T47D (cell line): ENCODE measurements at regions not wholly inside any gene's neighbourhood (a gene's known extent, or its start where the extent isn't known, plus 50 kb on each side); places are given as distances from the start of the nearest gene placed in this dataset.

ENCODE experiments used
- DNase-seq, 2 experiments: peaks; one replicate each; pipeline versions ENCODE4 v3.0.0 to v3.0.0-alpha.2; 2011 to 2012; ENCODE audit warnings: low read depth in 1 of 2, low spot score in 1 of 2
- JUND ChIP-seq: IDR thresholded peaks from 2 replicates; pipeline ENCODE4 v1.6.1; 2012; ENCODE audit warnings: low read depth
- in situ Hi-C: cut with HindIII; loops from 2 replicates; pipeline ENCODE4 v1.10.0; 2016; ENCODE audit warnings: low sequenced_read_pairs, low pct_unique_long_range_greater_than_20kb

- in situ Hi-C loops, result no loop called here
These were observed 133.6 kb upstream of the MC4R start for GRCh38 chr18:60506190-60506589.

GRCh38 chr18:60506682-60507081 lies 134.1 kb upstream of the MC4R start:
- in situ Hi-C loops, result no loop called here
- TF ChIP-seq JUND, result no peak
- no peak for DNase-seq

More at GRCh38 chr18:60506190-60506589, 133.6 kb upstream of the MC4R start:
- no peak for DNase-seq
- TF ChIP-seq JUND, result no peak

GRCh38 chr18:60508108-60508507 lies 135.5 kb upstream of the MC4R start:
- TF ChIP-seq JUND, result no peak
- DNase-seq, result no peak
- in situ Hi-C loops, result no loop called here

GRCh38 chr18:60534538-60534937 lies 162.0 kb upstream of the MC4R start:
- DNase-seq, result no peak
- in situ Hi-C loops, result no loop called here

GRCh38 chr18:60537074-60537473 lies 164.5 kb upstream of the MC4R start:
- no peak for DNase-seq
- no peak for TF ChIP-seq JUND
- in situ Hi-C loops, result no loop called here

More at GRCh38 chr18:60534538-60534937, 162.0 kb upstream of the MC4R start:
- no peak for TF ChIP-seq JUND

- no peak for DNase-seq
- no peak for TF ChIP-seq JUND
- in situ Hi-C loops, result no loop called here
These were observed 166.3 kb upstream of the MC4R start for GRCh38 chr18:60538891-60539290.

- DNase-seq, result no peak
- in situ Hi-C loops, result no loop called here
- no peak for TF ChIP-seq JUND
These were observed 169.1 kb upstream of the MC4R start for GRCh38 chr18:60541661-60542060.

- in situ Hi-C loops, result no loop called here
- DNase-seq, result no peak
- no peak for TF ChIP-seq JUND
These were observed 171.1 kb upstream of the MC4R start for GRCh38 chr18:60543646-60544045.

GRCh38 chr18:60549338-60549960 lies 176.9 kb upstream of the MC4R start:
- in situ Hi-C loops, result no loop called here
- DNase-seq, result peak; percentile 1 to 65
- TF ChIP-seq JUND, result no peak

GRCh38 chr18:60552948-60553347 lies 180.4 kb upstream of the MC4R start:
- TF ChIP-seq JUND, result no peak
- DNase-seq, result no peak
- in situ Hi-C loops, result no loop called here

- TF ChIP-seq JUND, result no peak
- in situ Hi-C loops, result no loop called here
- no peak for DNase-seq
These were observed 182.4 kb upstream of the MC4R start for GRCh38 chr18:60554967-60555366.

- peak in 1 of 2 experiments; percentile 2 for DNase-seq
- in situ Hi-C loops, result no loop called here
These were observed 183.1 kb upstream of the MC4R start for GRCh38 chr18:60555625-60556024.

GRCh38 chr18:60556326-60556725 lies 183.8 kb upstream of the MC4R start:
- in situ Hi-C loops, result no loop called here
- DNase-seq, result no peak
- TF ChIP-seq JUND, result no peak

More at GRCh38 chr18:60555625-60556024, 183.1 kb upstream of the MC4R start:
- TF ChIP-seq JUND, result no peak

- in situ Hi-C loops, result no loop called here
- TF ChIP-seq JUND, result no peak
- no peak for DNase-seq
These were observed 187.5 kb upstream of the MC4R start for GRCh38 chr18:60560071-60560470.

- in situ Hi-C loops, result no loop called here
- DNase-seq, result no peak
- TF ChIP-seq JUND, result no peak
These were observed 190.5 kb upstream of the MC4R start for GRCh38 chr18:60563082-60563481.
